ENCODE measurements at regions not wholly inside any gene's neighbourhood (a gene's known extent, or its start where the extent isn't known, plus 50 kb on each side); places are given as distances from the start of the nearest gene placed in this dataset.
A peak's percentile ranks its signal among the peaks of the same experiment; 100 is the strongest.

DNA sequence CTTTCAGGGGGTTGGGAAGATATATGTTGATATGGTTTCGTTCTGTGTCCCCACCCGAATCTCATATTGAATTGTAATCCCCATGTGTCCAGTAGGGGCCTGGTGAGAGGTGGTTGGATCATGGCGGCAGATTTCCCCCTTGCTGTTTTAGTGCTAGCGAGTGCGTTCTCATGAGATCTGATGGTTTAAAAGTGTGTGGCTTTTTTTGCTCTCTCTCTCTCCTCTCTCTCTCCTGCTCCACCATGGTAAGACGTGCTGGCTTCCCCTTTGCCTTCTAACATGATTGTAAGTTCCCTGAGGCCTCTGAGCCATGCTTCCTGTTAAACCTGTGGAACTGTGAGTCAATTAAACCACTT is 68.4 kb upstream of the PDZD8 start:
- Mint-ChIP-seq H3K4me3 (no peak overlapping the region), H3K36me3 (peaks cover 41% of the 10 kb centered on the region), H3K9me3 (peaks cover 47% of the 10 kb centered on the region), H3K4me1 (peaks cover 5% of the 10 kb centered on the region), H3K27ac (no peak overlapping the region), H3K27me3 (ENCODE audit: low read depth) (peaks cover 30% of the 10 kb centered on the region)
- no peak for TF ChIP-seq GTF2I (CRISPR knock-in tag; conservative IDR thresholded peaks at IDR 0.05)
- POLR2A ChIA-PET, result no interaction called here
- CTCF ChIA-PET, result no interaction called here
- no peak for ATAC-seq
- no peak for DNase-seq (ENCODE audit: low spot score)

DNA sequence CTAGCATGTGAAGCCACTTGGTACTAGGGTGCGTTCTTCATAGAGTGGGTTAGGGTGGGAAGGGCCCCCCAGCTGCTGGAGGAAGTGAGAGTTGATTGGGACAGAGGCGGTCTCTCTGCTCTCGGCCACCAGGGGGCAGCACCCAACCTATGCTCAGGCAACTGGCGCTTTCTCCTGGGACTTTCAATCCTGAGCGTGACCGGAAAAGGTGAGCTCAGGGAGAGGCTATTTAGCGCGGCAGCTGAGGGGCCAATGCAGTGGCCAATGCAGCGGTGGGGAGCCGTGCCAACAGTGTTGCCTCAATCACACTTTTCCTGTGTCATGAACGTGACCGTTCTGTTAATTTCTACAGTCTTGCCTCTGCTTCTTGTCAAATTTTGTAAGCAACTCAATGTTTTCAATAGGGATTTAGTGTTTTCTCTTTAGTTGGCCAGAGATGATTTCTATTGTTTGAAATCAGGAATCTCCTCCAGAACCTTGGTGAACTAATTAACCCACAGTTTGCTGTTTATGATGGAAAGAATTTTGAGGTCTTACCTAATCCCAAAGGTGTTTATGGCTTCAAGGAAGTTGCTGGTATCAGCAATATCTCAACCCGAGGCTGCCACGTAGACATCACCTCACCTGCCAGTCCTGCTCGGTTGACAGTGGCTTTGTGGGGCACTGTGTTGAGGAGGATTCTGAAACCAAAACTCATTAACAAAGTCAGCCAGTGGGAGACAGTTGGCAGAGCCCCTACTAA is 67.9 kb upstream of the PDZD8 start:
- CTCF ChIA-PET, result interaction anchor here (0.6 to 2.0 kb wide), 96 partner anchors 9 to 1121 kb away, joined by 3 to 96 read pairs (median 4); partner anchors contain the start of gene EMX2
- H3K36me3 Mint-ChIP-seq, result peaks cover 41% of the 10 kb centered on the region
- POLR2A ChIA-PET, result interaction anchor here (0.5 to 1.7 kb wide), 3 partner anchors 18 to 796 kb away, joined by 3 to 7 read pairs (median 4); no protein-coding TSS in a partner anchor
- H3K4me3 Mint-ChIP-seq, result no peak overlapping the region
- ATAC-seq, result peak; percentile 96
- H3K9me3 Mint-ChIP-seq, result peaks cover 45% of the 10 kb centered on the region
- no peaks in the 10 kb centered on the region; the same call in 1 of the 2 replicates for H3K4me1 Mint-ChIP-seq
- TF ChIP-seq GABPB1 (CRISPR knock-in tag; IDR thresholded peaks at IDR 0.05) (no peak), ZBTB21 (CRISPR knock-in tag; IDR thresholded peaks at IDR 0.05; ENCODE audit: borderline replicate concordance) (peak; percentile 38; the same call in 1 of the 2 replicates)
- TF ChIP-seq, protein P1, sequence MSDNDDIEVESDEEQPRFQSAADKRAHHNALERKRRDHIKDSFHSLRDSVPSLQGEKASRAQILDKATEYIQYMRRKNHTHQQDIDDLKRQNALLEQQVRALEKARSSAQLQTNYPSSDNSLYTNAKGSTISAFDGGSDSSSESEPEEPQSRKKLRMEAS (CRISPR knock-in tag; IDR thresholded peaks at IDR 0.05), result no peak; the same call in 1 of the 2 replicates
- TF ChIP-seq, protein P2, sequence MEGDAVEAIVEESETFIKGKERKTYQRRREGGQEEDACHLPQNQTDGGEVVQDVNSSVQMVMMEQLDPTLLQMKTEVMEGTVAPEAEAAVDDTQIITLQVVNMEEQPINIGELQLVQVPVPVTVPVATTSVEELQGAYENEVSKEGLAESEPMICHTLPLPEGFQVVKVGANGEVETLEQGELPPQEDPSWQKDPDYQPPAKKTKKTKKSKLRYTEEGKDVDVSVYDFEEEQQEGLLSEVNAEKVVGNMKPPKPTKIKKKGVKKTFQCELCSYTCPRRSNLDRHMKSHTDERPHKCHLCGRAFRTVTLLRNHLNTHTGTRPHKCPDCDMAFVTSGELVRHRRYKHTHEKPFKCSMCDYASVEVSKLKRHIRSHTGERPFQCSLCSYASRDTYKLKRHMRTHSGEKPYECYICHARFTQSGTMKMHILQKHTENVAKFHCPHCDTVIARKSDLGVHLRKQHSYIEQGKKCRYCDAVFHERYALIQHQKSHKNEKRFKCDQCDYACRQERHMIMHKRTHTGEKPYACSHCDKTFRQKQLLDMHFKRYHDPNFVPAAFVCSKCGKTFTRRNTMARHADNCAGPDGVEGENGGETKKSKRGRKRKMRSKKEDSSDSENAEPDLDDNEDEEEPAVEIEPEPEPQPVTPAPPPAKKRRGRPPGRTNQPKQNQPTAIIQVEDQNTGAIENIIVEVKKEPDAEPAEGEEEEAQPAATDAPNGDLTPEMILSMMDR (IDR thresholded peaks at IDR 0.05), result peak; percentile 98
- TF ChIP-seq, protein P3, sequence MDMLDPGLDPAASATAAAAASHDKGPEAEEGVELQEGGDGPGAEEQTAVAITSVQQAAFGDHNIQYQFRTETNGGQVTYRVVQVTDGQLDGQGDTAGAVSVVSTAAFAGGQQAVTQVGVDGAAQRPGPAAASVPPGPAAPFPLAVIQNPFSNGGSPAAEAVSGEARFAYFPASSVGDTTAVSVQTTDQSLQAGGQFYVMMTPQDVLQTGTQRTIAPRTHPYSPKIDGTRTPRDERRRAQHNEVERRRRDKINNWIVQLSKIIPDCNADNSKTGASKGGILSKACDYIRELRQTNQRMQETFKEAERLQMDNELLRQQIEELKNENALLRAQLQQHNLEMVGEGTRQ (CRISPR knock-in tag; IDR thresholded peaks at IDR 0.05), result 0 out of 2 replicates have a peak, but pooled peaks have one; percentile 27
- DNase-seq (ENCODE audit: low spot score), result peak; percentile 91
- H3K27ac Mint-ChIP-seq, result no peak overlapping the region
- peaks cover 30% of the 10 kb centered on the region for H3K27me3 Mint-ChIP-seq (ENCODE audit: low read depth)

DNA sequence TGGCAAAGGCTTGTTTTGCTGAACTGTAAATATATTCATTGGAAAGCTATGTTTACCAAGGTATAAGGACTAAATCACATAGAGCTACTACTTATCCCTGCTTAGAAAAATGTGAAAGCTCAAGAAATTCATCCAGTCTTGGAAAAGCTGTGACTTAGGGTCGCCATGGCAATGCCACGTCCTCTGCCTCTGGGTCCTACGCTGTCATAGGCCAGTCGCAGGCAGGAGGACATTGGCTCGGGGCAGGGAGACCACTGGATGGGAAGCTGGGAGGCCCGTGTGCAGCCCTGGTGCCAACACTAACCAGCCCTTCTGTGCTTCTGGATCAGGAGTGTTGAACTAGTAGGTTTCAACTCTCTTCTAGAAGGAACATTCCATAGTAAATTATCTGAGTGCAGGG is 67.3 kb upstream of the PDZD8 start:
- peaks cover 30% of the 10 kb centered on the region for H3K27me3 Mint-ChIP-seq (ENCODE audit: low read depth)
- DNase-seq (ENCODE audit: low spot score) (no peak), ATAC-seq (peak; percentile 70)
- no peak overlapping the region for H3K27ac Mint-ChIP-seq
- TF ChIP-seq, protein P4, sequence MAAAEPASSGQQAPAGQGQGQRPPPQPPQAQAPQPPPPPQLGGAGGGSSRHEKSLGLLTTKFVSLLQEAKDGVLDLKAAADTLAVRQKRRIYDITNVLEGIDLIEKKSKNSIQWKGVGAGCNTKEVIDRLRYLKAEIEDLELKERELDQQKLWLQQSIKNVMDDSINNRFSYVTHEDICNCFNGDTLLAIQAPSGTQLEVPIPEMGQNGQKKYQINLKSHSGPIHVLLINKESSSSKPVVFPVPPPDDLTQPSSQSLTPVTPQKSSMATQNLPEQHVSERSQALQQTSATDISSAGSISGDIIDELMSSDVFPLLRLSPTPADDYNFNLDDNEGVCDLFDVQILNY (CRISPR knock-in tag; IDR thresholded peaks at IDR 0.05), result no peak
- TF ChIP-seq, protein P5, sequence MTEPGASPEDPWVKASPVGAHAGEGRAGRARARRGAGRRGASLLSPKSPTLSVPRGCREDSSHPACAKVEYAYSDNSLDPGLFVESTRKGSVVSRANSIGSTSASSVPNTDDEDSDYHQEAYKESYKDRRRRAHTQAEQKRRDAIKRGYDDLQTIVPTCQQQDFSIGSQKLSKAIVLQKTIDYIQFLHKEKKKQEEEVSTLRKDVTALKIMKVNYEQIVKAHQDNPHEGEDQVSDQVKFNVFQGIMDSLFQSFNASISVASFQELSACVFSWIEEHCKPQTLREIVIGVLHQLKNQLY (CRISPR knock-in tag; IDR thresholded peaks at IDR 0.05), result no peak
- TF ChIP-seq ELF4 (CRISPR knock-in tag; IDR thresholded peaks at IDR 0.05; ENCODE audit: low read depth) (no peak), FOXK1 (CRISPR knock-in tag; IDR thresholded peaks at IDR 0.05) (no peak)
- TF ChIP-seq, protein P6, sequence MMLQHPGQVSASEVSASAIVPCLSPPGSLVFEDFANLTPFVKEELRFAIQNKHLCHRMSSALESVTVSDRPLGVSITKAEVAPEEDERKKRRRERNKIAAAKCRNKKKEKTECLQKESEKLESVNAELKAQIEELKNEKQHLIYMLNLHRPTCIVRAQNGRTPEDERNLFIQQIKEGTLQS (CRISPR knock-in tag; conservative IDR thresholded peaks at IDR 0.05), result no peak
- TF ChIP-seq, protein P7, sequence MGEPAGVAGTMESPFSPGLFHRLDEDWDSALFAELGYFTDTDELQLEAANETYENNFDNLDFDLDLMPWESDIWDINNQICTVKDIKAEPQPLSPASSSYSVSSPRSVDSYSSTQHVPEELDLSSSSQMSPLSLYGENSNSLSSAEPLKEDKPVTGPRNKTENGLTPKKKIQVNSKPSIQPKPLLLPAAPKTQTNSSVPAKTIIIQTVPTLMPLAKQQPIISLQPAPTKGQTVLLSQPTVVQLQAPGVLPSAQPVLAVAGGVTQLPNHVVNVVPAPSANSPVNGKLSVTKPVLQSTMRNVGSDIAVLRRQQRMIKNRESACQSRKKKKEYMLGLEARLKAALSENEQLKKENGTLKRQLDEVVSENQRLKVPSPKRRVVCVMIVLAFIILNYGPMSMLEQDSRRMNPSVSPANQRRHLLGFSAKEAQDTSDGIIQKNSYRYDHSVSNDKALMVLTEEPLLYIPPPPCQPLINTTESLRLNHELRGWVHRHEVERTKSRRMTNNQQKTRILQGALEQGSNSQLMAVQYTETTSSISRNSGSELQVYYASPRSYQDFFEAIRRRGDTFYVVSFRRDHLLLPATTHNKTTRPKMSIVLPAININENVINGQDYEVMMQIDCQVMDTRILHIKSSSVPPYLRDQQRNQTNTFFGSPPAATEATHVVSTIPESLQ (CRISPR knock-in tag; IDR thresholded peaks at IDR 0.05), result no peak
- peaks cover 42% of the 10 kb centered on the region for H3K9me3 Mint-ChIP-seq
- H3K4me3 Mint-ChIP-seq, result no peak overlapping the region
- H3K36me3 Mint-ChIP-seq, result peaks cover 38% of the 10 kb centered on the region
- H3K4me1 Mint-ChIP-seq, result no peaks in the 10 kb centered on the region; the same call in 1 of the 2 replicates
- ChIA-PET CTCF (interaction anchor here (0.7 to 2.0 kb wide), 63 partner anchors 9 to 1122 kb away, joined by 3 to 96 read pairs (median 6); partner anchors contain the start of gene EMX2), POLR2A (interaction anchor here (0.6 to 1.7 kb wide), 2 partner anchors 18 to 797 kb away, joined by 4 to 7 read pairs; no protein-coding TSS in a partner anchor)
